ENCODE measurements at regions not wholly inside any gene's neighbourhood (a gene's known extent, or its start where the extent isn't known, plus 50 kb on each side); places are given as distances from the start of the nearest gene placed in this dataset.

- TF ChIP-seq, protein P1, sequence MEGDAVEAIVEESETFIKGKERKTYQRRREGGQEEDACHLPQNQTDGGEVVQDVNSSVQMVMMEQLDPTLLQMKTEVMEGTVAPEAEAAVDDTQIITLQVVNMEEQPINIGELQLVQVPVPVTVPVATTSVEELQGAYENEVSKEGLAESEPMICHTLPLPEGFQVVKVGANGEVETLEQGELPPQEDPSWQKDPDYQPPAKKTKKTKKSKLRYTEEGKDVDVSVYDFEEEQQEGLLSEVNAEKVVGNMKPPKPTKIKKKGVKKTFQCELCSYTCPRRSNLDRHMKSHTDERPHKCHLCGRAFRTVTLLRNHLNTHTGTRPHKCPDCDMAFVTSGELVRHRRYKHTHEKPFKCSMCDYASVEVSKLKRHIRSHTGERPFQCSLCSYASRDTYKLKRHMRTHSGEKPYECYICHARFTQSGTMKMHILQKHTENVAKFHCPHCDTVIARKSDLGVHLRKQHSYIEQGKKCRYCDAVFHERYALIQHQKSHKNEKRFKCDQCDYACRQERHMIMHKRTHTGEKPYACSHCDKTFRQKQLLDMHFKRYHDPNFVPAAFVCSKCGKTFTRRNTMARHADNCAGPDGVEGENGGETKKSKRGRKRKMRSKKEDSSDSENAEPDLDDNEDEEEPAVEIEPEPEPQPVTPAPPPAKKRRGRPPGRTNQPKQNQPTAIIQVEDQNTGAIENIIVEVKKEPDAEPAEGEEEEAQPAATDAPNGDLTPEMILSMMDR (IDR thresholded peaks at IDR 0.05): no peak
- no peak overlapping the region for H3K27ac Mint-ChIP-seq
- H3K4me1 Mint-ChIP-seq (ENCODE audit: low read depth): no peaks in the 10 kb centered on the region
- Histone ChIP-seq H3K4me3 (ENCODE audit: low read length) (no peak overlapping the region), H3K27ac (ENCODE audit: low read depth in 1 of 2, low read length in 2 of 2) (no peak overlapping the region), H3K9me3 (ENCODE audit: control insufficient read depth in 1 of 2, insufficient read depth in 1 of 2, low read length in 2 of 2) (no peaks in the 10 kb centered on the region), H3K27me3 (ENCODE audit: control insufficient read depth in 1 of 2, insufficient read depth in 2 of 2, low read length in 2 of 2) (no peaks in the 10 kb centered on the region), H3K36me3 (ENCODE audit: insufficient read depth, low read length) (no peaks in the 10 kb centered on the region), H3K4me1 (ENCODE audit: insufficient read depth, low read length) (no peaks in the 10 kb centered on the region)
- no peaks in the 10 kb centered on the region for H3K9me3 Mint-ChIP-seq
- ATAC-seq (ENCODE audit: poor library complexity) (no peak), DNase-seq (no peak)
- ChIA-PET POLR2A (no interaction called here), CTCF (no interaction called here)
- no peak overlapping the region for H3K4me3 Mint-ChIP-seq
- no peaks in the 10 kb centered on the region for H3K27me3 Mint-ChIP-seq
- no peaks in the 10 kb centered on the region for H3K36me3 Mint-ChIP-seq (ENCODE audit: low read depth)
- intact Hi-C loops (cut with DNase I, micrococcal nuclease): no loop called here
These were observed 1147.1 kb upstream of the AMELY start for GRCh38 chrY:8058613-8059012.

- H3K36me3 Mint-ChIP-seq (ENCODE audit: low read depth): no peaks in the 10 kb centered on the region
- Histone ChIP-seq H3K27ac (ENCODE audit: low read depth in 1 of 2, low read length in 2 of 2) (no peak overlapping the region), H3K36me3 (ENCODE audit: insufficient read depth, low read length) (no peaks in the 10 kb centered on the region), H3K27me3 (ENCODE audit: control insufficient read depth in 1 of 2, insufficient read depth in 2 of 2, low read length in 2 of 2) (no peaks in the 10 kb centered on the region), H3K4me3 (ENCODE audit: low read length) (no peak overlapping the region), H3K9me3 (ENCODE audit: control insufficient read depth in 1 of 2, insufficient read depth in 1 of 2, low read length in 2 of 2) (no peaks in the 10 kb centered on the region), H3K4me1 (ENCODE audit: insufficient read depth, low read length) (no peaks in the 10 kb centered on the region)
- intact Hi-C loops (cut with DNase I, micrococcal nuclease): no loop called here
- no peak for DNase-seq
- H3K27ac Mint-ChIP-seq: no peak overlapping the region
- no peaks in the 10 kb centered on the region for H3K27me3 Mint-ChIP-seq
- TF ChIP-seq, protein P1 (IDR thresholded peaks at IDR 0.05): no peak
- H3K4me3 Mint-ChIP-seq: no peak overlapping the region
- no peak for ATAC-seq (ENCODE audit: poor library complexity)
- POLR2A ChIA-PET: no interaction called here
- CTCF ChIA-PET: no interaction called here
- no peaks in the 10 kb centered on the region for H3K4me1 Mint-ChIP-seq (ENCODE audit: low read depth)
- H3K9me3 Mint-ChIP-seq: no peaks in the 10 kb centered on the region
These were observed 1139.8 kb upstream of the AMELY start for GRCh38 chrY:8051340-8051739.

GRCh38 chrY:8041238-8041637 lies 1129.7 kb upstream of the AMELY start:
- no peaks in the 10 kb centered on the region for H3K4me1 ChIP-seq (ENCODE audit: insufficient read depth, low read length)
- H3K27ac ChIP-seq (ENCODE audit: low read depth in 1 of 2, low read length in 2 of 2): no peak overlapping the region
- intact Hi-C loops (cut with DNase I, micrococcal nuclease): no loop called here
- Mint-ChIP-seq H3K4me1 (ENCODE audit: low read depth) (no peaks in the 10 kb centered on the region), H3K36me3 (ENCODE audit: low read depth) (no peaks in the 10 kb centered on the region), H3K9me3 (no peaks in the 10 kb centered on the region), H3K27ac (no peak overlapping the region), H3K27me3 (no peaks in the 10 kb centered on the region), H3K4me3 (no peak overlapping the region)
- ATAC-seq (ENCODE audit: poor library complexity) (no peak), DNase-seq (no peak)
- no peaks in the 10 kb centered on the region for H3K27me3 ChIP-seq (ENCODE audit: control insufficient read depth in 1 of 2, insufficient read depth in 2 of 2, low read length in 2 of 2)
- no peaks in the 10 kb centered on the region for H3K9me3 ChIP-seq (ENCODE audit: control insufficient read depth in 1 of 2, insufficient read depth in 1 of 2, low read length in 2 of 2)
- no peak overlapping the region for H3K4me3 ChIP-seq (ENCODE audit: low read length)
- ChIA-PET CTCF (no interaction called here), POLR2A (no interaction called here)
- TF ChIP-seq, protein P1 (IDR thresholded peaks at IDR 0.05): no peak
- H3K36me3 ChIP-seq (ENCODE audit: insufficient read depth, low read length): no peaks in the 10 kb centered on the region

Measured in CD4-positive, alpha-beta T cell (primary cell).